Medulla oblongata (tissue), 1 donor: ENCODE measurements at regions not wholly inside any gene's neighbourhood (a gene's known extent, or its start where the extent isn't known, plus 50 kb on each side); places are given as distances from the start of the nearest gene placed in this dataset.
"Not testable (repeated sequence)": the region's sequence is repeated elsewhere in the genome, so short reads cannot be mapped to it uniquely, and the experiment has no call there.

Experiments used
- DNase-seq: peaks from one replicate; pipeline ENCODE4 v3.0.0-alpha.2; 2015; ENCODE audit errors: extremely low spot score

DNA sequence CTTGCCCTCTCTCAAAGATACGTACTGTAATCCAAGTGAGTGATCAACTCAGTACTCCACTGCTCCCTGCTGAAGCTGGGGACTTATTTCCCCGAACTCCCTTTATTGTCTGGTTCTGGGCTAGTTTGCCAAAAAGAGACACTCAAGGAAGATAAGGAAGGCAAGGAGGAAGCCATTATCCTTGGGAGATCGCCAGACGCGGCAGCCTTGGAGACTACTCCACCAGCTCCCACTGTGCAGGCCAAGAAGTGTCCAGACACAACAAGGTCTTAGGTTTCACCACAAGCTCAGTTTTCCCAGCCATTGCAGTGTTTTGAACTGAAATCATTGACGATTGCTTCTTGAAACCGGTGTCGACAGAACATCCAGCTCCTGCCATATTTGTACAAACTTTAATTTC is 439.6 kb upstream of the UBE2E3 start:
- DNase-seq: no peak

GRCh38 chr2:180539541-180539940 is 440.9 kb upstream of the UBE2E3 start:
- no peak for DNase-seq

GRCh38 chr2:180535289-180535688 is 445.1 kb upstream of the UBE2E3 start:
- no peak for DNase-seq

GRCh38 chr2:180531787-180532186 is 448.6 kb upstream of the UBE2E3 start:
- DNase-seq: not testable (repeated sequence)

- DNase-seq: no peak
Observed at GRCh38 chr2:180524499-180524898, 455.9 kb upstream of the UBE2E3 start.

- DNase-seq: no peak
Observed at GRCh38 chr2:180523621-180524340, 456.6 kb upstream of the UBE2E3 start.

DNA sequence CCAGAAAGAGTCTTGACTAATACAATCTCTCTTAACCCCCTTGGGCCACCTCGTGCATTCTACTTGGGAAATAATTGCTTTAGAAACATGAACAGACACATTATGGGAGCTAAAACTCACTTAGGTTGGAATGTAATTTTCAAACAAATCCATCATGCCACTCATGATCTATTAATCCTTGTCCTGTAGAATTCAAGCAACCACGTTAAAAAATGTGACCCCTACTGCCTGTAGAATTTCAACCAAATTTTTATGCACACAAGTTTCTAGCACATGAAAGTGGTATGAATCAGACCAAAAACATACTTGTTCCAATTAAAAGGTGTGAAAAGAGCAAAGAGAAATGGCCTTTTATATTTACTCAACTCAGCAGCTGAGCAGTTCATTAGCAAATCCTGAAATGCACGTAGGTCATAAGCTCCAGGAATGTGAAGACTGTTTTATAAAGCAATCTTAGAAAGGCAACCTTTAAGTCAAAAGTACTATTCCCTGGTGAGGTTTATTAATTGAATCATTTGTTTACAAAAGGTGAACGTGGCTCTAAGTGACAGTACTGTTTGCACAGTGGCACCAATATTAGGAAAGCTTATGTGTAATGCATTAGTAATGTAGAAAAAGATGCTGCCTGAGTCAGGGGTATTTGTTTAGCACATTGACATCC is 459.4 kb upstream of the UBE2E3 start:
- no peak for DNase-seq

GRCh38 chr2:180520206-180520605 is 460.2 kb upstream of the UBE2E3 start:
- no peak for DNase-seq

GRCh38 chr2:180519276-180519675 is 461.1 kb upstream of the UBE2E3 start:
- DNase-seq: no peak

DNA sequence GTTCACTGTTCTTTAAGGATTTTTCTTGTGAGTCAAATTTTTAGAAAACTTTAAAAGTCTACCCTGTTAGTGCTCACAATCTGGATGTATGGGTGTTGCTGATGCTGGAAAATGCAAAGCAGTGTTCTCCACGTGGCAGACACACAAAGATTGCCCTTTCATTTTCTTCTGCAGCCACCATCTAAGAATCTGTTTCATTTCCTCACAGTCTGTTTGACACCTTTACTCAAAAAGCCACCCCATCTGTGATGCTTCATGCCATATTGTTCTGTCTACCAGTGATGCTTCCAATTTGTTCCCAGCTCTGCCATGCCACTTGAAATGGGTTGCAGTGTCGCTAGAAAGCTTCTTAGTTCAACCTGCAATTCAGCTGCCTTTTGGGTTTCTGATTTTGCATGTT is 464.2 kb upstream of the UBE2E3 start:
- no peak for DNase-seq

GRCh38 chr2:180513389-180513788 is 467.0 kb upstream of the UBE2E3 start:
- no peak for DNase-seq

DNA sequence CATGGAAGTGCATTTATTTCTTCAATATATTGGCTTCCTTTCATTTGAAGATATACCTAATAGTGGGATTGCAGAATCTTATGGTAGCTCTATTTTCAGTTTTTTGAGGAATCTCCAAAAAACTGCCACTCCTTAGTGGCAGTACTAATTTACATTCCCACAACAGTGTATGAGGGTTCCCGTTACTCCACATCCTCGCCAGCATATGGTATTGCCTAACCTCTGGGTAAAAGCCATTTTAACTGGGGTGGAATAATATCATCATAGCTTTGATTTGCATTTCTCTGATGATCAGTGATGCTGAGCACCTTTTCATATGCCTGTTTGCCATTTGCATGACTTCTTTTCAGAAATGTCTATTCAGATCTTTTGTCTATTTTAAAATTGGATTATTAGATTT is 471.9 kb upstream of the UBE2E3 start:
- DNase-seq: no peak

DNA sequence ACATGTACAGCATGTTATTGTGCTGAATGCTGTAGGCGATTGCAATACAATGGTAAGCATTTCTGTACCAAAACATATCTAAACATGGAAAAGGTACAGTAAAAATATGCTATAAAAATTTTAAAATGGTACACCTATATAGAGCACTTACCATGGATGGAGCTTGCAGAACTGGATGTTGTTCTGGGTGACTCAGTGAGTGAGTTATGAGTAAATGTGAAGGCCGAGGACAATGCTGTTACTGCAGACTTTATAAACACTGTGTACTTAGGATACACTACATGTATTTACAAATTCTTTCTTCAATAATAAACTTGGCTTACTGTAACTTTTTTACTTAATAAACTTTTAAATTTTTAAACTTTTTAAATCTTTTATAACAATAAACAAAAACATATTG is 473.4 kb upstream of the UBE2E3 start:
- no peak for DNase-seq

GRCh38 chr2:180505203-180505602 is 475.2 kb upstream of the UBE2E3 start:
- no peak for DNase-seq

GRCh38 chr2:180497621-180498152 is 482.7 kb upstream of the UBE2E3 start:
- no peak for DNase-seq

- no peak for DNase-seq
Observed at GRCh38 chr2:180495606-180496005, 484.8 kb upstream of the UBE2E3 start.

DNA sequence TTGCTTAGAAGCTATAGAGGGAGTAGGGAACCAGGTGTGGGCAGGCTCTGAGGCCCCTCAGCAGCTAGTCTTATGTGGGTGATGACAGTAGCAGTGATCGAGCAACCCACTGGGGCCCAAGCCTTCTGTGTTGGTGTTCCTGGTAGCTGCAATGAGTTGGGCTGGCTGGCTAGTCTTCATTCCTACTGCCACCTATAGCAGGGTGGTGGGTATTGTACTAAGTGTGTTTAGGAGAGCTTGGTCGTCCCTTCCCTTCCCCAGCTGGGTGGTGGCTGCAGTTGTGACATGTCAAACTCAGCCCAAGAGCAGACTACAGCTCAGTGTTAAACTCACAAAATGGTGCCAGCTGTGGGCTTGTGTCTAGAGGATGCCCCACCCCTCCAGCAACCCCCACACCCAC is 486.1 kb upstream of the UBE2E3 start:
- no peak for DNase-seq

- DNase-seq: no peak
Observed at GRCh38 chr2:180482696-180483095, 475.6 kb upstream of the CWC22 start.

- DNase-seq: no peak
Observed at GRCh38 chr2:180481998-180482397, 474.9 kb upstream of the CWC22 start.

- DNase-seq: no peak
Observed at GRCh38 chr2:180478883-180479282, 471.8 kb upstream of the CWC22 start.

- DNase-seq: no peak
Observed at GRCh38 chr2:180474716-180475115, 467.6 kb upstream of the CWC22 start.

- no peak for DNase-seq
Observed at GRCh38 chr2:180473456-180473855, 466.4 kb upstream of the CWC22 start.

DNA sequence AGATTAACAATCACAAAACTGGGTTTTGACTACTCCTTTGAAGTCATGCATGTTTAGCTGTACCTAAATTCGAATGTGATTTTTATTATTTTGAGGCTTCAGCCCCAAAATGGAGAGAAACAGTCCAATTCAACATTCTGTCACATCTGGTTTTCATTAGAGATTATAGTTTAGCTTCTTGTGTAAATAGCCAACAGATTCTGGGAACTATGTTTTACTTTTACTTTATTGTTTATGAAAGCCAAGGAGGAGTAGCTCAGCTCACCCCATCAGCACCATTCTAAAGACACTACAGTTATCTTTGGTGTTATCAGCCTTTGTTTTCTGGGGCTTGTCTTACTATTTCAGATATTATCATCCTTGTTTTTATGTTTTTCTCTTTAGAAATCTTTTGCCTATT is 465.0 kb upstream of the CWC22 start:
- DNase-seq: no peak
